Right renal pelvis (tissue), 4 donors: ENCODE measurements at regions not wholly inside any gene's neighbourhood (a gene's known extent, or its start where the extent isn't known, plus 50 kb on each side); places are given as distances from the start of the nearest gene placed in this dataset.
"Not testable (repeated sequence)": the region's sequence is repeated elsewhere in the genome, so short reads cannot be mapped to it uniquely, and the experiment has no call there.

Experiments used
- DNase-seq, 4 donors: peaks; one replicate each; pipeline ENCODE4 v3.0.0-alpha.2; 2013; ENCODE audit warnings: low read depth in 4 of 4, low spot score in 3 of 4, missing footprints in 1 of 4

GRCh38 chr7:109552017-109552416, 982.3 kb downstream of the DNAJB9 start:
- DNase-seq: no peak

GRCh38 chr7:109577265-109577664, 1007.6 kb downstream of the DNAJB9 start:
- DNase-seq: no peak

- no peak for DNase-seq
Observed at GRCh38 chr7:109579901-109580300, 1010.2 kb downstream of the DNAJB9 start.

GRCh38 chr7:109582211-109582610, 1012.5 kb downstream of the DNAJB9 start:
- DNase-seq: no peak

- DNase-seq: not testable (repeated sequence)
Observed at GRCh38 chr7:109596948-109597347, 1027.3 kb downstream of the DNAJB9 start.

- no peak for DNase-seq
Observed at GRCh38 chr7:109611656-109612055, 1042.0 kb downstream of the DNAJB9 start.

GRCh38 chr7:109616551-109617069, 1046.9 kb downstream of the DNAJB9 start:
- DNase-seq: no peak

- no peak for DNase-seq
Observed at GRCh38 chr7:109622320-109622719, 1052.6 kb downstream of the DNAJB9 start.

GRCh38 chr7:109632890-109633289, 1063.2 kb downstream of the DNAJB9 start:
- not testable (repeated sequence) for DNase-seq

GRCh38 chr7:109635374-109635773, 1065.7 kb downstream of the DNAJB9 start:
- DNase-seq: no peak

- no peak for DNase-seq
Observed at GRCh38 chr7:109637428-109637990, 1067.8 kb downstream of the DNAJB9 start.

GRCh38 chr7:109638321-109638720, 1068.6 kb downstream of the DNAJB9 start:
- DNase-seq: no peak

GRCh38 chr7:109639561-109639960, 1069.9 kb downstream of the DNAJB9 start:
- no peak for DNase-seq

GRCh38 chr7:109641445-109641844, 1071.8 kb downstream of the DNAJB9 start:
- no peak for DNase-seq

- no peak for DNase-seq
Observed at GRCh38 chr7:109646124-109646523, 1076.5 kb downstream of the DNAJB9 start.

- DNase-seq: not testable (repeated sequence)
Observed at GRCh38 chr7:109646594-109646993, 1076.9 kb downstream of the DNAJB9 start.

- not testable (repeated sequence) for DNase-seq
Observed at GRCh38 chr7:109647263-109647662, 1077.6 kb downstream of the DNAJB9 start.

GRCh38 chr7:109659261-109659660, 1089.6 kb downstream of the DNAJB9 start:
- DNase-seq: no peak

GRCh38 chr7:109660401-109660800, 1090.7 kb downstream of the DNAJB9 start:
- DNase-seq: no peak

GRCh38 chr7:109663806-109664205, 1094.1 kb downstream of the DNAJB9 start:
- DNase-seq: no peak

GRCh38 chr7:109687269-109687668, 1117.6 kb downstream of the DNAJB9 start:
- not testable (repeated sequence) for DNase-seq

GRCh38 chr7:109692613-109693012, 1122.9 kb downstream of the DNAJB9 start:
- DNase-seq: not testable (repeated sequence)
